A549 (cell line): ENCODE measurements at regions not wholly inside any gene's neighbourhood (a gene's known extent, or its start where the extent isn't known, plus 50 kb on each side); places are given as distances from the start of the nearest gene placed in this dataset.

Experiments
- CTCF ChIP-seq: fragments of >200 bp; sonication (Bioruptor Twin); formaldehyde crosslinking; IDR thresholded peaks from 3 replicates; pipeline ENCODE4 v1.5.1; 2016
- ESRRA ChIP-seq: fragments of 150-350 bp; IDR thresholded peaks from 2 replicates; pipeline ENCODE4 v1.6.1; 2014; ENCODE audit warnings: mild to moderate bottlenecking, low read length, borderline replicate concordance
- FOSL2 ChIP-seq, 2 experiments: fragments of 450-650 bp in 1 of 2; fragments of >200 bp in 1 of 2; sonication (Bioruptor Twin) in 1 of 2; formaldehyde crosslinking; IDR thresholded peaks; 2 replicates each; pipeline versions ENCODE4 v1.5.0 to v1.6.1; 2016 to 2020; ENCODE audit warnings: mild to moderate bottlenecking in 1 of 2, moderate library complexity in 1 of 2
- HDAC2 ChIP-seq: fragments of 200-600 bp; sonication (generic); IDR thresholded peaks from 2 replicates; pipeline ENCODE4 v1.6.1; 2016
- HMGXB4 ChIP-seq: fragments of 250-450 bp; sonication (Bioruptor Pico); IDR thresholded peaks from 2 replicates; pipeline ENCODE4 v1.5.0; 2021; ENCODE audit warnings: mild to moderate bottlenecking, moderate library complexity, borderline replicate concordance
- POLR2A ChIP-seq: IDR thresholded peaks from 2 replicates; pipeline ENCODE4 v1.6.1; 2012; ENCODE audit warnings: mild to moderate bottlenecking, low read length
- RCOR1 ChIP-seq: fragments of 150-350 bp; IDR thresholded peaks from 2 replicates; pipeline ENCODE4 v1.6.1; 2014; ENCODE audit warnings: antibody characterized with exemption, low read length, low read depth
- ZSCAN20 ChIP-seq: fragments of 250-450 bp; sonication (Bioruptor Pico); IDR thresholded peaks from 2 replicates; pipeline ENCODE4 v1.8.0; 2022; ENCODE audit warnings: mild to moderate bottlenecking, moderate library complexity

GRCh38 chr13:22538400-22538799, 642.4 kb upstream of the SGCG start:
- no peak for TF ChIP-seq CTCF
- no peak for TF ChIP-seq RCOR1
- no peak for TF ChIP-seq POLR2A
- no peak for TF ChIP-seq HDAC2
- TF ChIP-seq FOSL2 (IDR thresholded peaks at IDR 0.05), result no peak
- no peak for TF ChIP-seq FOSL2 (CRISPR knock-in tag; IDR thresholded peaks at IDR 0.05)
- no peak for TF ChIP-seq HMGXB4
- no peak for TF ChIP-seq ESRRA
- TF ChIP-seq ZSCAN20 (CRISPR knock-in tag), result no peak
